Natural killer cell treated with Interleukin-12 subunit alpha and Interleukin-12 subunit beta and Interleukin-15 and Interleukin-18, amount 100 ng/mL, for 72 hours (primary cell): ENCODE measurements at regions not wholly inside any gene's neighbourhood (a gene's known extent, or its start where the extent isn't known, plus 50 kb on each side); places are given as distances from the start of the nearest gene placed in this dataset.

Experiments
- ATAC-seq, 2 donors: fragments of 150-1000 bp; cut with Tn5 transposase in 1 of 2; sonication (Bioruptor Pico), chemical (Tn5 transposase) in 1 of 2; 2 replicates each; pipeline ENCODE4 v1.10.0; 2021
- DNase-seq: peaks from one replicate; pipeline ENCODE4 v3.0.0; 2022; ENCODE audit warnings: low spot score
- H3K27ac Mint-ChIP-seq, 2 donors: 1 replicate in 1 of 2; 2 replicates in 1 of 2; pipeline ENCODE4 v1.8.0; 2022; ENCODE audit warnings: mixed read lengths in 2 of 2, mild to moderate bottlenecking in 1 of 2, moderate library complexity in 1 of 2
- H3K27me3 Mint-ChIP-seq, 2 donors: 1 replicate in 1 of 2; 2 replicates in 1 of 2; pipeline ENCODE4 v1.8.0; 2022; ENCODE audit warnings: mixed read lengths in 2 of 2
- H3K36me3 Mint-ChIP-seq: one replicate; pipeline ENCODE4 v1.8.0; 2022; ENCODE audit warnings: mixed read lengths
- H3K4me1 Mint-ChIP-seq, 2 donors: 1 replicate in 1 of 2; 2 replicates in 1 of 2; pipeline ENCODE4 v1.8.0; 2022; ENCODE audit warnings: low read depth in 2 of 2, mixed read lengths in 2 of 2, mild to moderate bottlenecking in 1 of 2
- H3K4me3 Mint-ChIP-seq: one replicate; pipeline ENCODE4 v1.8.0; 2022; ENCODE audit warnings: mixed read lengths
- H3K9me3 Mint-ChIP-seq: 2 replicates; pipeline ENCODE4 v1.8.0; 2022; ENCODE audit warnings: mixed read lengths

DNA sequence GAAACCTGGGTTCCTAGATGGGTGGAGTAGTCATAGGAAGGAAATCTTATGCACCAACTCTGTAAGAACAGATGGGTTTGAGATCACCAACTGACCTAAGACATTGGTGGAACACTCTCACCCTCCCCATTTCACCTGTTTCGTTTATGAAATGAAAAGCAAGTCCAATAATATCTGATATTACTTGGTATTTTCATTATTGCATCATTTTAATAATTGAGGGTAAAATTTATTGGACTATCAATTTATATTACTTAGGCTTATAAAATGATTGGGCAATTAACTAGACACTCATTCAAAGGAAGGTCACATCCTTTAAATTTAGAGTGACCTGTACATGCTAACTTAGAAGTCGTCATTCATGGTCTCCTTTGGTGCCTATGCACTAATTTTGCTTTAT is 503.9 kb downstream of the TAFA4 start:
- no peak overlapping the region for H3K4me3 Mint-ChIP-seq

DNA sequence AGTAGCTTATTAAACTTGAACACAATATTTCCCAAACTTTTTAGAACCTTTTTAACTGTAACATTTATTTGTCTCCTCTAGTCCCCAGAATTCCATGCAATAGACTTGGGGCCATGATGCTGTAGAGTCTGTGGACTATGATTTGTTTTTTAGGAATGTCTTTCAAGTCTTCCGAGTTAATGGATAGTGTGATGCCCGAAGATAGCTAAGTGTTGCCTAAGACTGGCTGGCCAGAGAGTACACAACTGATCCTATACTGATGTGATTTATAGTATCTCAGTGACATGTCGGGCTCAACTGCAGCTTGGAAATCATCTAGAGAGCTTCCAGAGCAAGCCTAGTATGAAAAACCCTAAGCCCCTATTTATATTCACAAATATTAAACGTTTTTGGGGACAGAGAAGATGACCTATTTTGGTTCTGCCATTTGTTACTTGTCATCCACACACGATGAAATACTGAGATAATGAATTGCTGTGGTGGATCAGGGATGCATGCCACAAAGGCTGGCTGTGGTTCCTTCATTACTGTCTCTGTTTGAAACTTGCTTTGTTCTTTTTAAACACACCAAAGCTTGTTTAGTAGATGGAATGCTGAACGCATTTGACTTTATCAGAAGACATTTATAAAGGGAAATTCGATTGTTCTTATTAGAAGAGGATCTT is 507.4 kb downstream of the TAFA4 start:
- Mint-ChIP-seq H3K36me3 (no peaks in the 10 kb centered on the region), H3K4me3 (no peak overlapping the region), H3K27ac (no peak overlapping the region), H3K4me1 (no peaks in the 10 kb centered on the region), H3K27me3 (no peaks in the 10 kb centered on the region), H3K9me3 (no peaks in the 10 kb centered on the region)
- DNase-seq (no peak), ATAC-seq (no peak)

More for the DNA sequence above, 503.9 kb downstream of the TAFA4 start:
- Mint-ChIP-seq H3K27me3 (no peaks in the 10 kb centered on the region), H3K4me1 (no peaks in the 10 kb centered on the region), H3K27ac (no peak overlapping the region), H3K9me3 (peaks cover 5% of the 10 kb centered on the region), H3K36me3 (no peaks in the 10 kb centered on the region)
- DNase-seq: no peak
- no peak for ATAC-seq

DNA sequence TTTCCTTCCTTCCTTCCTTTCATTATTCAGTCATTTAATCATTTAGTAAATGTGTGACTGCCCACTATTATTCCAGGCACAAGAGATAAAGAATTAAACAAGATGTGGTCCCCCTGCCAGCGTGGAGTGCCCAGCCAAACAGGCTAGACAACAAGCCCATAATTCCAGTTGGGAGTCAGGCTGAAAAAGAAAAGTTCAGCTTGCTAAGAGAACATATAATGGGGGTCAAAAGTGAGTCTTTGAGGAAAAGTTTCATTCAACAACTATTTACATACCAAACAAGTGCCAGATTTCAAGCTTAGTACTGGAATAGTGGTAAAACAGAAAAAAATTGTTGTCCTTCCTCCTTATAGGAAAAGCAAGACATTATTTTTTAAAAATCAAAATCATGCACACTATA is 523.7 kb downstream of the TAFA4 start:
- Mint-ChIP-seq H3K27me3 (no peaks in the 10 kb centered on the region), H3K4me3 (no peak overlapping the region), H3K9me3 (no peaks in the 10 kb centered on the region), H3K4me1 (no peaks in the 10 kb centered on the region), H3K36me3 (no peaks in the 10 kb centered on the region), H3K27ac (no peak overlapping the region)
- ATAC-seq (no peak), DNase-seq (no peak)

DNA sequence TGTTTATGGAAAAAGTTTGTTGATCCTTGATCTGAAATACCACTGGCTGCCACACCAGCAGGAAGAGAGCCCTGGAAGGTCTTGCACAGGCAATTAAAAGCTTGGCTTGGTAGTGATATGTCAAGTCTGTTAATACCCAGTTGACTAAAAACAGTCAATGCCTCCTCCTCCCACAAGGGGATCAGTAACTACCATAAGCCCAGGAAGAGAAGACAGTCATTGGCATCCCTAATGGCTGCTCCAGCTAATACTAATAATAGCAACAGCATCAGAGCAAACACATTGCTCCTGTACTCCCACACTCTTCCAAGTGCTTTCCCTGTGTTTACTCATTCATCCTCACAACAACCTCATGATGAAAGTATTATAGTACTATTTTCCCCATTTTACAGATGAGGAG is 528.6 kb downstream of the TAFA4 start:
- Mint-ChIP-seq H3K4me3 (no peak overlapping the region), H3K27me3 (no peaks in the 10 kb centered on the region), H3K36me3 (no peaks in the 10 kb centered on the region), H3K9me3 (no peaks in the 10 kb centered on the region), H3K4me1 (no peaks in the 10 kb centered on the region), H3K27ac (no peak overlapping the region)
- no peak for ATAC-seq
- DNase-seq: no peak

DNA sequence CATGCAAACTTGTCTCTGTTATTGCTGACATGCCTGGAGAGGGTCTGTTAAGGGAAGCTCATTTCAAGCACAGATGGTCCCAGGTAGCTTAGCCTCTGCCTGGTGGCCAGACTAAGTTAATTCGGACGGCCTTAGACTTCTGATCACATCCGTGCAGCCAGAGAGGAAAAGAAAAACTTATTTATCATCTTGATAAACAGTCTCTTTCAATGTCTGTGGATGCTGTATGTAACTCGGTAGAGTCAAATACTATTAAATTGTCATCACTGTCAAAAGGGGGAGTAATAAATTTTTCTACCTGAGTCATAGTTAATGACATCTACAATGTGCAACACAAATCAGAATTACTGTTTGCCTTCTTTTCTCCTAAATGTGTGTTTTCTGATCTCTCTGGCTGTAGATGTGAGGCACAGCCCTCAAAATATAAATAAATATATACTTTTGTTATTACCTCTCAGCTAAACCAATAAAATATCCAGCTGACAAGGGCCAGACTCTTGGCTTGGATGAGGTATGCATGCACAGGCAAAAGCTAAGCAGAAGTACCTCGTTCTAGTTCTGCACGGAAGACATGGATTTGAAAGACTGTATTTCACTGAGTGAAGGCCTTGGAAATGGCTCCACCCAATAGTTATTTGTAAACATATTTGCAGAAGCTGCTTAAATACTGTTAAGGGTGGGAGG is 530.0 kb downstream of the TAFA4 start:
- H3K4me3 Mint-ChIP-seq: no peak overlapping the region
- H3K9me3 Mint-ChIP-seq: no peaks in the 10 kb centered on the region
- ATAC-seq: no peak

DNA sequence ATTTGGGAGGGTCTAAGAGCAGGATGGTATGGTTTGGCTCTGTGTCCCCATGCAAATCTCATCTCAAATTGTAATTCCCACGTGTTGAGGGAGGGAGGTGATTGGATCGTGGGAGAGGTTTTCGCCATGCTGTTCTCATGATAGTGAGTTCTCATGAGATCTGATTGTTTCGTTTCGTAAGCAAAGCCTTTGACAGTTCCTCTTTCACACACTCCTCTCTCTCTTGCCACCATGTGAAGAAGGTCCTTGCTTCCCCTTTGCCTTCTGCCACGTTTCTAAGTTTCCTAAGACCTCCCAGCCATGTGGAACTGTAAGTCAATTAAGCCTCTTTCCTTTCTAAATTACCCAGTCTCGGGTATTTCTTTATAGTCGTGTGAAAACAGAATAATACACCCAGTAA is 553.7 kb downstream of the TAFA4 start:
- no peaks in the 10 kb centered on the region for H3K27me3 Mint-ChIP-seq
- peaks cover 33% of the 10 kb centered on the region for H3K9me3 Mint-ChIP-seq
- H3K4me3 Mint-ChIP-seq: no peak overlapping the region
- ATAC-seq (no peak), DNase-seq (no peak)
- no peak overlapping the region for H3K27ac Mint-ChIP-seq
- no peaks in the 10 kb centered on the region for H3K4me1 Mint-ChIP-seq
- peaks cover 12% of the 10 kb centered on the region for H3K36me3 Mint-ChIP-seq

More for the DNA sequence above, 530.0 kb downstream of the TAFA4 start:
- Mint-ChIP-seq H3K4me1 (no peaks in the 10 kb centered on the region), H3K27me3 (no peaks in the 10 kb centered on the region), H3K36me3 (no peaks in the 10 kb centered on the region), H3K27ac (no peak overlapping the region)
- DNase-seq: no peak

DNA sequence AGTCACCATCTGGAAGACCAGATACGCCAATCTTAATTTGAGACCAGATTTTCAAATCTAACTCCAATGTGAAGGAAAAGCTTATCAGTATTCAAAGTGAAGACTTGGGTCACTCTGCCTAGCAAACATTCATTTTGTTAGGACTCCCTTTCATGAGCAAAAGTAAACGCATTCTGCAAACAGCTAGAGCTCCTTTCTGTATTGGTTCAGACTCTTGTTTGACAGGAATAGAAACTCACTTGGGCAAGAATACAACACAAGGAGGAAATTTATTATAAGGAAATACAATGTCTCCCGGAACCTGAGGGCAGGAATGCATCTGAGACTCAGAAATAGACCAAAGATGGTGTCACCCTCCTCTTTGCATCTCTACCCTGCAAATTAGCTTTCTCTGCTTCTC is 558.6 kb downstream of the TAFA4 start:
- DNase-seq (no peak), ATAC-seq (no peak)
- no peaks in the 10 kb centered on the region for H3K27me3 Mint-ChIP-seq
- H3K36me3 Mint-ChIP-seq: peaks cover 9% of the 10 kb centered on the region
- no peak overlapping the region for H3K4me3 Mint-ChIP-seq
- no peak overlapping the region for H3K27ac Mint-ChIP-seq
- H3K9me3 Mint-ChIP-seq: peaks cover 19% of the 10 kb centered on the region
- no peaks in the 10 kb centered on the region for H3K4me1 Mint-ChIP-seq

DNA sequence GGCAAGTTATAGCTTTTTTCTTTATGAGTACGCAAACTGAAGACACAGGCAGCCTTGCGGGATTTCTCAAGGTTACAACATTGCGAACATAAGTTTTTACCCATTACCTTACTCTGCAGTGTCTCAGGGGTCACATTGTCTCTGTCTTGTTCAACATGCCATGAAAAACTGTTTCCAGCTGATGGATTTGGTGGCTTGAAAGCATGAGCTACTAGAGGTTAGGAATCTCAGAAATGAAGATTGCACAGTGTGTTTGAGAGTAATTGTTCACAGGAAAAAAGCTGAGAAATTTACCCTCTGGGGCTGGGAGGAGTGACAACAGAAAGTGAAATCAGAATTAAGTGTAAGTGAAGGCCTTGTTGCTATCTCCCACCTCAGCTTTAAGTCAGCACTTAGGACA is 568.6 kb downstream of the TAFA4 start:
- H3K4me3 Mint-ChIP-seq: no peak overlapping the region
- no peaks in the 10 kb centered on the region for H3K4me1 Mint-ChIP-seq
- H3K27me3 Mint-ChIP-seq: no peaks in the 10 kb centered on the region

DNA sequence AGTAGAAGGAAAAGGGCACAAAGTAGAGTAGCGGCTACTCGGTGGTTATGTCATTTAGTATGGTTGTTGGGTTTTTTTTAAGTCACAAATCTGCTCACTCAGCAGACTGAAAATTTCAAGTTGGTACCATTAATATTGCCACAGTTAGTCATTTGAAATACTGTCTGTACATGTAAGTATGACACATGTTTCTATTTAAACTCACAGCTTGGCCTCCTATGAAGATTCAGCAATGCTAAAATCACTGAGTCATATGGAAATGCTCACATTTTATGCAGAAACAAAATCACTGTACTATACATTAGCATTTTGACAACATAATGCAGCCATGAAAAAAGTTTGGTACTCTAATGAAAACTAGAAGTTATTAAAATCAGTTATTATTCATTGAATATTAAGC is 571.9 kb downstream of the TAFA4 start:
- H3K27ac Mint-ChIP-seq: no peak overlapping the region
- H3K4me1 Mint-ChIP-seq: no peaks in the 10 kb centered on the region
- H3K36me3 Mint-ChIP-seq: no peaks in the 10 kb centered on the region
- DNase-seq (no peak), ATAC-seq (no peak)
- no peaks in the 10 kb centered on the region for H3K27me3 Mint-ChIP-seq
- no peak overlapping the region for H3K4me3 Mint-ChIP-seq
- peaks cover 6% of the 10 kb centered on the region for H3K9me3 Mint-ChIP-seq

More for the DNA sequence above, 568.6 kb downstream of the TAFA4 start:
- H3K9me3 Mint-ChIP-seq: peaks cover 6% of the 10 kb centered on the region
- H3K36me3 Mint-ChIP-seq: no peaks in the 10 kb centered on the region
- ATAC-seq (no peak), DNase-seq (no peak)
- H3K27ac Mint-ChIP-seq: no peak overlapping the region

DNA sequence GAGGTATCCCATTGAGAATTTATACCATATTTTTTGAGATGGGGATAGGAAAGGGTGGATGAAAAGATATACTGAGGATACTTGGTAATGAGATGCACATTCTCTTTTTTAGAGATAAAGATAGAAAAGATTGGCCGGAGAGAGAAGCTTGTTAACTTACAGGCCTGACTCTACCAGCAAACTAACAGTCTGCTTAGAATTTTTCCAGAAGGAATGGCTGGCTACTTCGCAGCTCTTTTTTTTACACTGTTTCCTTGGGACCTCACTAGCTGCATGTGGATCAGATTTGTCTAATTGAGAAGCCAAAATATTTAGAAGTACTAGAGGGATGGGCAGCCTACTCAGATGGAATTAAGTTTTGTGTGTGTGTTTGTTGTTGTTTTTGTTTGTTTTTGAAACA is 586.6 kb downstream of the TAFA4 start:
- ATAC-seq (no peak), DNase-seq (no peak)
- no peak overlapping the region for H3K27ac Mint-ChIP-seq

DNA sequence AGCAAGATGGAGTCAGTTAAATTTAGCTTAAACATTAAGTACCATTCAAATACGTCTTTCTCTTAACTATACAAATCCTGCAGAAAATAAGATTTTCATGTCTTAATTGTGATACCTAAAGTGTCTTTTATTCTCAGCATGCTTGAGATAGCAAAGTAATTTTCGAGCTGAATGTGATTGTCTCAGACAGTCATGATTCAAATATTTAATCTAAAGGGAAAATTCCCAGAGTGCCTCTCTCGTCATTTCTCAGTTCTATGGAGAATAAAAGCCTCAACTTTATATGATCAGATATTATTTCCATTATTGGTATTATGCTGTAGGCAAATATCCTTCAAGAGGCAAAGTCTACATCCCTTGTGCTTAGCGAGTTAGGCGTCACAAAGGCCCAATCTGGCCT is 589.9 kb downstream of the TAFA4 start:
- DNase-seq (no peak), ATAC-seq (no peak)
- no peak overlapping the region for H3K4me3 Mint-ChIP-seq
- no peak overlapping the region for H3K27ac Mint-ChIP-seq
- no peaks in the 10 kb centered on the region for H3K4me1 Mint-ChIP-seq
- H3K36me3 Mint-ChIP-seq: no peaks in the 10 kb centered on the region
- no peaks in the 10 kb centered on the region for H3K9me3 Mint-ChIP-seq
- H3K27me3 Mint-ChIP-seq: no peaks in the 10 kb centered on the region

More for the DNA sequence above, 586.6 kb downstream of the TAFA4 start:
- Mint-ChIP-seq H3K4me3 (no peak overlapping the region), H3K27me3 (no peaks in the 10 kb centered on the region), H3K4me1 (no peaks in the 10 kb centered on the region), H3K9me3 (peaks cover 7% of the 10 kb centered on the region), H3K36me3 (no peaks in the 10 kb centered on the region)

DNA sequence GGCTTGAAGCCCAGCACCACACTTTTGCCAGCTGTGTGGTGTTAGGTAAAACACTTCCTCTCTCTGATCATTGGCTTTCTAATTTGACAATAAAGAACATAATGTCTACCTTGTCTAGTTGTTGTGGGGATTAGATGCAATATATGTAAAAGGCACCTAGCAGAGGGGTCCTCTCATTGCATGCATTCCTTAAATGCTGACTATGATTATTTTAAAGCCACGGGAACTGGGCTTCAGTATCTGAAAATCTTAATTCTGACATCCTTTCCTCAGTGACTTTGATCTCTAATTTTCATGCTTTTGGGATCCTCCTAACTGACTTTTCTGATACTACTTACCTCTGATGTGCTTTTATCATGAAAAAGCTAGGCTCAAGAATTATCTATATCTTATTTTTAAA is 596.3 kb downstream of the TAFA4 start:
- Mint-ChIP-seq H3K36me3 (no peaks in the 10 kb centered on the region), H3K4me3 (no peak overlapping the region), H3K4me1 (no peaks in the 10 kb centered on the region), H3K27me3 (no peaks in the 10 kb centered on the region), H3K9me3 (no peaks in the 10 kb centered on the region), H3K27ac (no peak overlapping the region)
- no peak for DNase-seq
- ATAC-seq: no peak

DNA sequence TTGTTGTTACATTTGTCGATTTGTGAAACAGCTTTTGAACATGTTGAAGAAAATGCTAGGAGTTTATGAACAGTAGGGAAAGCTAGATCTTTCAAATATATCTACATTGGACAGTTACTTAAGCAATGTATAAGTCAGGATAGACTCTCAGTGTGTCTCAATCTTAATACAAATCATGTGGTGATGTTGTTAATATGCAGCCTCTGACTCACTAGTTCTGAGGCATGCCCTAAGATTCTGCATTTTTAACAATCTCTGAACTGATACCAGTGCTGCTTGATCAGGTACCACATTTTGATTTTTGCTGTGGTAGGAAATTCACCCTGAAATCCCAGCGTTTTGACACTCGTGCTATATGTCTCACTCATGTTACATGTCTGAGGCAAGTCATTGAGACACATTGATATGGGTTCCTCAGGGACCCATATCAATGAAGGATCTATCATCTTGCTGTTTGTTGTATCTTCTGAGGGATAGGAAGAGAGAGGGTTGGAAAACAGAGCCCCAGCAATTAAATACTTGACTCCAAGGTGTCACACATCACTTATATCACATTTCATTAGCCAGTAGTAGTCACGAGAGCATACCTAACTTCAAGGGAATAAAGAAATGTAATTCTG is 597.9 kb downstream of the TAFA4 start:
- no peak for ATAC-seq
- no peaks in the 10 kb centered on the region for H3K27me3 Mint-ChIP-seq

DNA sequence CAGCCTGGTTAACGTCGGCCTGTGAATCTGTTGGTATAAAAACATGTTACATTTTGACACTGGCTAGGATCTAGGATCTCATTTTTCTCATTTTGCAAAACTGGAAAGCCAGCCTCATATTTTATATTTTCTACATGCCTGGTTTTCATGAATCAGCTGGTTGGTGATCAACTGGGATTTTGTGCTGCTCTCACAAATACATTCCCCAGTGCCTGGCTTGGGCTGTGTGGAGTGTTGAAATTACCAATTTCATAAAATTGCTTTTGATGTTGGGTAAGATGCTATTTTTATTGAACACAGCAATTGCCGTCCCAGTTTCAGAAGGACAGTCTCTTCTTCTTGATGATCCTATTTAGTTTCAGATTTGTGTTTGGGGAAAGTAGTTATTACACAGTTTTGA is 604.3 kb downstream of the TAFA4 start:
- no peak for DNase-seq
- no peak for ATAC-seq
- Mint-ChIP-seq H3K4me3 (no peak overlapping the region), H3K36me3 (peaks cover 6% of the 10 kb centered on the region), H3K27ac (no peak overlapping the region), H3K4me1 (no peaks in the 10 kb centered on the region), H3K27me3 (no peaks in the 10 kb centered on the region), H3K9me3 (peaks cover 14% of the 10 kb centered on the region)

More for the DNA sequence above, 597.9 kb downstream of the TAFA4 start:
- no peak overlapping the region for H3K4me3 Mint-ChIP-seq
- H3K36me3 Mint-ChIP-seq: no peaks in the 10 kb centered on the region
- DNase-seq: no peak
- H3K27ac Mint-ChIP-seq: no peak overlapping the region
- H3K4me1 Mint-ChIP-seq: no peaks in the 10 kb centered on the region
- peaks cover under 1% of the 10 kb centered on the region for H3K9me3 Mint-ChIP-seq
